HG03159 (cell line): ENCODE measurements at regions not wholly inside any gene's neighbourhood (a gene's known extent, or its start where the extent isn't known, plus 50 kb on each side); places are given as distances from the start of the nearest gene placed in this dataset.
"Not testable (repeated sequence)": the region's sequence is repeated elsewhere in the genome, so short reads cannot be mapped to it uniquely, and the experiment has no call there.

Experiments used
- ATAC-seq: cut with Tn5 transposase; IDR thresholded peaks from one replicate; pipeline ENCODE4 v1.9.1; 2021; ENCODE audit warnings: mild to moderate bottlenecking, moderate library complexity; ENCODE audit not compliant: unreplicated experiment

DNA sequence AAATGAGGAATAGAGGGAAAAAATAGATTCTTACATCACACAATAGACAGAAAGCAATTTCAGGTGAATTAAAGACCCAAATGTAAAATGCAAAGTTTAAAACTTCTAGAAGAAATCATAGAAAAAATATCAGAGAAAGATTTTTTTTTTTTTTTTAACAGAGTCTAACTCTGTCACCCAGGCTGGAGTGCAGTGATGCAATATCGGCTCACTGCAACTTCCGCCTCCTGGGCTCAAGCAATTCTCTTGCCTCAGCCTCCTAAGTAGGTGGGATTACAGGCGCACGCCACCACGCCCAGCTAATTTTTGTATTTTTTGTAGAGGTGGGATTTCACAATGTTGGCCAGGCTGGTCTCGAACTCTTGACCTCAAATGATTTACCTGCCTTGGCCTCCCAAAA is 141.8 kb downstream of the COPRS start:
- not testable (repeated sequence) for ATAC-seq

DNA sequence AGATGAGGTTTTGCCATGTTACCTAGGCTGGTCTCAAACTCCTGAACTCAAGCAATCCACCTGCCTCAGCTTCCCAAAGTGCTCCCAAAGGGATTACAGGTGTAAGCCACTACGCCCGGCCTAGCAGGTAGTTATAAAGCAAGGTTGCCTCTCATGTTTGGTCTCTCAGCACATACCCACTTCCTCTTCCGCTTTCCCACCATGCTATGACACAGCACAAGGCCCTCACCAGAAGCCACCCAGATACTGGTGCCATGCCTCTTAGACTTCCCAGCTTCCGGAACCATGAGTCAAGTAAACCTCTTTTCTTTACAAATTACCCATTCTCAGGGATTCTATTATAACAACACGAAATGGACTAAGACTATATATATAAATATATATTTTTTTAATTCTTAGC is 143.6 kb downstream of the COPRS start:
- no peak for ATAC-seq

DNA sequence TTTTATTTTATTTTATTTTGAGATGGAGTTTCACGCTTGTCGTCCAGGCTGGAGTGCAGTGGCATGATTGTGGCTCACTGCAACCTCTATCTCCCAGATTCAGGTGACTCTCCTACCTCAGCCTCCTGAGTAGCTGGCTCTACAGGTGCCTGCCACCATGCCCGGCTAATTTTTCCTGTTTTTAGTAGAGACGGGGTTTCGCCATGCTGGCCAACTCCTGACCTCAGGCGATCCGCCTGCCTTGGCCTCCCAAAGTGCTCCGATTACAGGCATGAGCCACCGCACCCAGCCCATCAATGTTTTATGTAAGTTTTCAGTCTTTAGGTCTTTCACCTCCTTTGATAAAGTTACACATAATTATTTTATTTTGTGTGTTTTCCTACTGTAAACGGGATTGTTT is 154.6 kb downstream of the COPRS start:
- no peak for ATAC-seq

DNA sequence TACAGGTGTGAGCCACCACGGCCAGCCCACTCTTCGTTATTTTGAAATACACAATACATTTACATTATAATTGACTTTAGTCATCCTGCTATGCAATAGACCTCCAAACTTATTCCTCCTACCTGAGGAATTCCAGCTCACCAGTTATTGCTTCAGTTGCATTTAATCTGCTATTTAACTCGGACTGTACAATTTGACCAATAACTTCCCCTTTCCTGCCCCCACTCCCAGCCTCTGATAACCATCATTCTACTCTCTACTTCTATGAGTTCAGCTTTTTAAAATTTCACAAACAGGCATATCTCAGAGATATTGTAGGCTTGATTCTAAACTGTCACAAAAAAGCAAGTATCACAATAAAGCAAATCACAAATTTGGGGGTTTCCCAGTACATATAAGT is 157.0 kb downstream of the COPRS start:
- no peak for ATAC-seq

DNA sequence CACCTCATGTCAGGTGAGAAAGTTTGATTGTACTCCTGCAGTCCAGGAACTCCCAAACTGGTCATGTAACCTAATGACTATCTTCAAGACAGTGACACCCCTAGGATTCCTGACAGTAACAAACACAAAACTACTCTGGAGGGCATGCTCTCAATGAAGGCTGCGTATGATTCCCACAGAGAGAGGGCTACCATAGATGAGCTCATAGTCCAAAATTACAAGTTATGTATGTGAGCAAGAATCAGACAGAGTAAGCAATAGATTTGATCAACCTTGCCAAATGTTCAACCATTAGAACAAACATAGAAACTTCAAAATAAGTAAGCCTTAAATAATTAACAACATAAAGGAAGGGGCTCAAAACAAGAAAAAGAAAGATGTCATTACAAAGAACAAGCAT is 158.1 kb downstream of the COPRS start:
- no peak for ATAC-seq

DNA sequence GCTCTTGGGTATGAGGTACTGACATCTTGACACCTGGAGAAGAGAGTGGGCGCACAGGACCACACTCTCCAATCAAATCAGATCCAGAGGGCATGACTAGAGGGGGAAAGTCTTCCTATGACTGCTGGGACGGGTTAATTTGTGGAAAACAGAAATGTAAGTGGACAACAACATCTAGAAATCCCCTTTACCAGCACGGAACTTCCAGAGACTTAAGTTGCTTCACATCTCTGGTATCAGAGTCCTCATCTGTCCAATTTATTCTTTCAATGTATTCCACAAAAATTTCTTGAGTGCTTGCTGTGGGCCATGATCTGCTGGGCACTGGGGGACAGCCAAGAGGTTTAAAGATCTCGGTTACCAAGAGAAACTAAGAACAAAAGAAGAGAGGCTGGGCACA is 159.2 kb downstream of the COPRS start:
- ATAC-seq, result no peak

DNA sequence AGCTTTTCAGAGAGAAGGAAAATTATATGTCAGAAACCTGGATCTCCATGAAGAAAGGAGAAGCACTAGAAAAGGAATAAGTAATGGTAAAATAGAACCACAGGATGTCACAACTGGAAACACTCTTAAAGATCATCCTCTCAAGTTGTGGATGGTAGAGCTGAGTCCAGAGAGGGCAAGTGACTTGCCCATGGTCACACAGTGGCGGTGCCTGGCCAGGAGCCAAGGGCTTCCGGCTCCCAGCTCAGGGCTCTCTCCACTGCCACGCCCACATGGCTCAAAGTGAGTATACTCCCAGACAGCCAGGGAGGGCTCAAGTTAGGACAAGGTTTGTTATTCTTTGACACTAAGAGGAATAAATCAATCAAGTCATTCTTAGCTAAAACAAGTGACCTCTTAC is 159.8 kb downstream of the COPRS start:
- ATAC-seq, result no peak

DNA sequence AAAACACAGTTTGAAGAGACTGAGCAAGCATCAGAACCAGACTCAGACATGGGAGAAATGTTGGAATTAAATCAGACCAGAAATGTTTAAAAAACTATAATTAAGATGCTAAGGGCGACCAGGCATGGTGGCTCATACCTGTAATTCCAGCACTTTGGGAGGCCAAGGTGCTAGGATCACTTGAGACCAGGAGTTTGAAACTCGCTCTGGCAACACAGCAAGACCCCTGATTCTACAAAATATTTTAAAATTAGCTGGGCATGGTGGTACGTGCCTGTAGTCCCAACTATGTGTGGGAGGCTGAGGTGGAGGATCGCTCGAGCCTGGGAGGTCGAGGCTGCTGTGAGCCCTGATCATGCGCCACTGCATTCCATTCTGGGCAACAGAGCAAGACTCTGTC is 160.3 kb downstream of the COPRS start:
- ATAC-seq, result no peak

DNA sequence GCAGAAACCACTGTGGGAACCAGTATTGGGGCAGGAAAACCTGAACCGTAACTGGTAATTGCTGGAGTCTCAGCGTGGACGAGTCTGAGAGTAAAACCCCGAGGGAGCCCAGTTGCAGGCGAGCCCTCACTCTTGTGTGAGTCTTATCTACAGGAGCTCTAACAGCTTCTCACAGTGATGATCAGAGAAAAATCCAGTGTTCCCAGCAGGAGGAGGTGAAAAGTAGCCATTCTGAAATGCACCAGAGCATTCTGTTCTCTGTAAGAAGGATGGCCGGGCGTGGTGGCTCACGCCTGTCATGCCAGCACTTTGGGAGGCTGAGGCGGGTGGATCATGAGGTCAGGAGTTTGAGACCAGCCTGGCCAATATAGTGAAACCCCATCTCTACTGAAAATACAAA is 161.2 kb downstream of the COPRS start:
- no peak for ATAC-seq

DNA sequence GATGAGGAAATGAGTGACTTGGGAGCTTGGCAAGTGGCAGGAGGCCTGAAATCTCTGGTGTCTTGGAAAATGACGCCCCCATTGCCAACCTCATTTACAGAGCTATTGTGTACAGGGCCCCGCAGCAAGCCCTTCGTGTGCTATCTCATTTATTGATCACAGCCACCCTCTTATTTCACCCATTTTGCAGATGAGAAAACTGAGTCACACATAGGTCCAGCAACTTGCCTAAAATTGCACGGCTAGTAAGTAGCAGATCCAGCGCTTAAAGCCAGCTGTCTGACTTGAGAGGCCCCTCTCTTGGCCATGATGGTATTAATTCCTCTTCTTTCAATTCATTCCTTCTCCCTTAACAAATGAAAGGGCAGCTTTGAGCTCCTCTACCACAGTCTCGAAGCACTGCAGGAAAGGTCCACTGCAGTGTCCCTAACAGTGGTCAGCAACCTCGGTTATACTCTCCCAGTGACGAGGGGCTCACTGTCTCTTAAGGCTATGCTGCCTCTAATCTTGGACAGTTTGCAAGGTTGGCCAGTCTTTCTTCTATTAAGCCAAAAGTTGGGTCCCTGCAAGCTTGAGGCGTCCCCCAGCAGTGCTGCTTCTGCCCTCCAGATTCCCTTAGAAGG is 162.2 kb downstream of the COPRS start:
- no peak for ATAC-seq

DNA sequence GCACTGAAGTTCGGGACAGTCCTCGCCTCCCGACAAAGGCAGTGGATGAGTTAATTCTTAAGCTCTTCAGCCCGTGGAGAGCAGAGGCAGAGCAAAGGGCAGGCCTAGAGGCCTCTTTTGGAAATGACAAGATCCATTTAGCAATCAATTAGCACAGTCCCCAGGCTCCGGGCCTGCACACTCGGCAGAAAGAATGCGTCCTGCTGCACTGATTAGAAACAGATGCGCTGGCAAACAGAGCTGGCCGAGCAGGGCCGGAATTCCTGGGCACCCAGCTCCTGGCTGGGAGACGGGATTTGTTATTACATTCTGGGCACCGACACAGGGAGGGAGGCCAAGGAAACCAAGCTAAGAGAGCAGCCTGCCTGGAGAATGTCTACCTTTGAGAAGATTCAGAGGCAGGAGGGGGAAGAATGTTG is 162.9 kb downstream of the COPRS start:
- ATAC-seq, result no peak

DNA sequence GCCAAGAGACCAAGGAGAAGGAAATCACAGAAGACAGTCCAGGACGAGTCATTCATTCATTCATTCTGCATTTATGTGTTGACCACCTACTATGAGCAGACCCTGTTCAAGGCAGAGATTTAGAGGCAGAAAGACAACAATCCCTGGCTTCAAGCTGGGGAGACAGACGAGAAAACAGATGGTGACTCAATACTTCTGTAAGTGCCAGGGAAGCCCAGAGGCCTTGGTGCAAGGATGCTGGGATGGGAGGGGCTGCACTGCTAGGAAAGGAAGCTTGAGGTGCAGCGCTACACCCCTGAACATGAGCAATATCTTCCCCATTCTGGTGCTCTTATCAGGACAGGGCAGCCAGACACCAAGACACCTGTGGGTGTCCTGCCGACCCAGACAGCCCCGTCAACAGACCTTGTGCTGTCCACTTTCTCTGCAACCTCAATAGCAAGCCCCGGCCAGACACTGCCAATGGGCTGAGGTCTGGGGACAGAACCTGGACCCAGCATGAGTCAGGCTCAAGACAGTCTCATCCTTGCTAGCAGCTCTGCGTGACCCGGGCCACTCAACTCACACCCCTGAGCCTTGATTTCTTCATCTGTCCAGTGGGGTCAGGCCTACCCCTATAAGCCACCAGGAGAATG is 163.5 kb downstream of the COPRS start:
- ATAC-seq, result no peak

DNA sequence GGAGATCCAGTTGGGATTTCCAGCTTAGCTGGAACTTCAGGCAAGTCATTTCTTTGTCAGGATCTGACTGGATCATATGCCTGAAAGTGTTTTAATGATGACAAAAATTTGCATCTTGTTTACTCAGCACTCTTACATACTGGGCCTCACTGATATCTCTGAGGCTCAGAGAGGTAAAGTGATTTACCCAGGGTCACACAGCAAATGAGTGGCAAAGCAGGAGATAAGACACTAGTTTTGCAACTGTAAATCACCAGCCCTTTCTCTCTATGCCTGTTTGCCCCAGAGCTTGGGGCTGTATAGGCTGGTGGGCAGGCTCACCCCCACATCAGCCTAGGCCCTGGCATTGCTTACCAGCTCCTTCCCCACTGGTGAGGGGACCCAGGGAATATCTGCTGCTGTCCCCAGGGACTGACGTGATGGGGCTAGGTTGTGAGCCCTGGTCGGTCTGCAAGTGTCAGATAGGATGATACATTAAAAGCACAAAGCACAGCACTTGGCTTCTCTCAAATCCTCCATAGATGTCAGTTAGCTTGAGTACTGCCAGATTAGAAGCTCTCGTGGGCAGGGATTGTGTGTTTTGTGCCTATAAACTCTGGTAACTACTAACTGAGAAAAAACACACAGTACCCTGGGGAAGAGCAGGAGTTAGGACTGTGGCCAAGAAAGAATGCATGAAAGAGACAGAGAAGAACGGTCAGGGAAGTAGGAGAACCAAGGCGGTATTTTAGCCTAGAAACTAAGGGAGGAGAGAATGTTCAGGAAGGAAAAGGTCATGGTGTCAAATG is 165.4 kb downstream of the COPRS start:
- no peak for ATAC-seq

DNA sequence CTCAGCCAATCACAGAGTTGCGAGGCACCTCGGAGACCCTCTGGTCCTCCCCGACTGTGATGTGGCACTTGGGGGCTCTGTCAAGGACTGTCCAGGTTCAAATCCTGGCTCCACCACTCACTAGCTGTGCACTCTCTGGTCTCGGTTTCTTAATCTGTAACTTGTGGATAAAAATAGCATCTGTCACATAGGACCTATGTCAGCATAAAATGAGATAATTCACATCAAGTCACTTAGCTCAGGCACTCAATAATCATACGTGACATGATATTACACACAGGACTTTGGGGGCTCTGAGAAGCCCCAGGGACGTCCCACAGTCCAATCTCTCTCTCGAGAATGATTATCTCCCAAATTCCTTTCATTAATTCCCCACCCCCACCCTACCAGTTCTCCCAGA is 166.4 kb downstream of the COPRS start:
- ATAC-seq, result no peak

DNA sequence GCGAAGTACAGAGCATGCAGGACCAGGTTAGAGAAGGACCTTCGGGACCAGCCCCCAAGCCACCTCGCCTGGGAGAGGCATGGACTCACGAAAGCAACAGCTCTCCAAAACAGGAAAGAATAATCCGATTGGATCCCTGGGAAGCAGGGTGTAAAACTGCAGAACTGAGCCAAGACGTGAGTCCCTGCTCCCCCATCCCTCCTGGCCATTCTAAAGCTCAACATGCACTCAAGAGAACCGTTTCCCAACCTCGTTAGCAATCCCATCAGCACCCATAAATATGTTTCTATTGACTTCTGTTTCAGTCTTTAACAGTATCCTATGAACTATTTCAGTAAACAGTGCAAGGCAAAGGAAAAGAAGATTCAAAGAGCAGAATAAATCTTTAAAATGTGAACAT is 167.0 kb downstream of the COPRS start:
- no peak for ATAC-seq

DNA sequence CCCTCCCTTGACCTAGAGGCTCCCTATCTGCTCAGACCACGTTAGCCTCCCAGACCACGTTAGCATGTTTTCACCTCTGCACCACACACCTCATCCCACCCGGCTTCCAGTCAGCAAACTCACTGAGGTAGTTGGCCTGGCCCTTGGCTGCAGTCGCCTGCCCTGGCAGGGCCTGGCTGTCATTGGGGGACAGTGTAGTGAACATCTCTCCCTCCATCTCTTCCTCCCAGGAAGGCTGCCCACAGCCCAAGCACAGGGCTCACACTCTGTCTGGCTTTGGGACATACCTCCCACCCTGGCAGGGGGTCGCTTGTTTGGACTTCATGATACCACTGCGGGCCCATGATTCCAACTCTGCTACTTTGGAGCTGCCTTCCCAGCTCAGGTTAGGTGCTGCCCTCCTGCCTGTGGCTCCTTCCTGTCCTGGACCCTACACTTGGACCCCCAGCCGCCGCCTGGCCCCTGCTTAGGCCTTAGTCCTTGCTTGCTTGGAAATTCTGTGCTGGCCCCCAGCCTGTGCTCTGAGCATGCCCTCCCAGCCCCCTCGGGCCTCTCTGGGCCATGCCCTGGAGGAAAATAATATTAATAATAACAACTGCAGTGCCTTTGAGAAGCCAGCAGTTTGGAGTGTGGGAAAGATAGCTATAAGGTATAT is 167.7 kb downstream of the COPRS start:
- ATAC-seq, result no peak

DNA sequence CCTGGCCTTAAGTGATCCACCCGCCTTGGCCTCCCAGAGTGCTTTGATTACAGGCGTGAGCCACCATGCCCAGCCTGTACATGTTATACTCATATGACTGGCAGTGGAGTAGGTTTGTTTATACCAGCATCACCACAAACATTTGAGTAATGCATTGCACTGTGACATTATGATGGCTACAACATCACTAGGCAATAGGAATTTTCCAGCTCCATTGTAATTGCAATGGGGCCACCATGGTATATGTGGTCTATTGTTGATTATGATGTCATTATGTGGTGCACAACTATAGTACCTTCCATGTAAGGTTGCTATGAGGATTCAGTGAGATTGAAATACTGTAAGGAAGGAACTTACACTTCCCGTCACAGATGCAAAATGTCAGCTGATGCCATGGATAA is 168.9 kb downstream of the COPRS start:
- no peak for ATAC-seq

DNA sequence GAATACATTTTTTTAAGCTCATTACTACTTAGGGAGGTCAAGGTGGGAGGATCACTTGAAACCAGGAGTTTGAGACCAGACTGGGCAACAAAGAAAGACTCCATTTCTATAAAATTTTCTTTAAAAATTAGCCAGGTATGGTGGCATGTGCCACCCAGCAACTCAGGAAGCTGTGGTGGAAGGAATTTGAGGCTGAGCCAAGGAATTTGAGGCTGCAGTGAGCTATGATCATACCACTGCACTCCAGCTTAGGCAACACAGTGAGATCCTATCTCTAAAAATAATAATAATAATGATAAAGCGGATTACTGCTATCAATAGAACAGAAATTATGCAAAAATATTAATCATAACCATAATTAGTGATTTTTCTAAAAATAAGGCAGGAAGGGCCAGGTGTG is 170.3 kb downstream of the COPRS start:
- ATAC-seq, result no peak

DNA sequence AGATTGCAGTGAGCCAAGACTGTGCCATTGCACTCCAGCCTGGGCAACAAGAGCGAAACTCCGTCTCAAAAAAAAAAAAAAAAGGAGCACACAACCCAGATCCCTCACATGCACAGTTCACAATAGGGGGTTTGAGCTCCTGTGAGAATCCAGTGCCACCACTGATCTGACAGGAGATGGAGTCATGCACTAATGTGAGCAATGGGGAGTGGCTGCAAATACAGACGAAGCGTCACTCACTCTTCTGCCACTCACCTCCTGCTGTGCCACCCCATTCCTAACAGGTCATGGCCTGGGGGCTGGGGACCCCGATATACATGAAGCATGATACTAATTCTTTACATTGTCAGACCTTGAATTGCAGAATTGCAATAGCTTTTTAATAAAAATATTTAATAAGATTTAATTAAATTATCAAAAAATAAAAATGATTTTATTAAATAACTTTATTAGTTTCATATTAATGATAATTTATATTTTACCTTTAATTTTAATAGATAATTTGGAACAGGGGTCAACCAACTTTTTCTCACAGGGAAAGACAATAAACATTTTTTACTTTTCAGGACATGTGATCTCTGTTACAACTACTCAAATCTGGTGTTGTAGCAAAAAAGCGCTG is 171.4 kb downstream of the COPRS start:
- ATAC-seq, result no peak

DNA sequence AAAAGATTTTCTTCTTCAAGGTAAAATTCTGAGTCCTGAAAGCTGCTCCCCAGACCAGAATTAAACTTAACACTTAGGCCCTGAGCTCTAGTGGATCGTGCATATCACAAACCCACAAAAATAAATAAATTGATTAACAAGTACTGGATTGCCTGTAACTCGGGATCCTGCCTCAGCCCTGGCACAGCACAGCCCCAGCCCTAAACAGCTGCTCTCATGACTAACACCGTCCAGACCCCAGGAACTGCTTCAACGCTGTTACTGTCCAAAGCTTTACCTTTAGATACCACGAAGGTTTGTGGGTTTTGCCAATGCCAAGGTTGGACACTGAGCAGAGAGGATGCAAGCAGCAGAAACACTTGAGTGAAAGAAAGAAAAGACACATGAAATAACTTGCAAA is 172.5 kb downstream of the COPRS start:
- ATAC-seq, result no peak

DNA sequence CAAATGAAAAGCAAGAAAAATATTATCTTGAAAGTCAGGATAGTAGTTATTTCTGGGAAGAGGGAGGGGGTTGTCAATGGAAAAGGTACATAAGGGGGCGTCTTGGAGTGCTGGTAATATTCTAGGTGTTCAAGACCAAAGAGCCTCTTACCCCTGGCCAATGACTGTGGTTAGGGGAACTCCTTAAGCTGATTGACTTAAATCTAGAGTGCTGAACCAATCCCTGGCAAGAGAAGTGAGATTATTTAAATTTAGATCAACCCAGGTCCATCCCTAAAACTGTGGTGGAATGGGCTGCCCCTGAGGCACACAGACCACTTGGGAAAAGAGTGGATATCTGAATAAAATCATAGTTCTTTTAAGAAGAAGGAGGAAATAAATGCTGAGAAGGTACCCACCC is 174.1 kb downstream of the COPRS start:
- ATAC-seq, result no peak
